NCI-H1436 treated with DMSO at 0.1 percent for 48 hours (cell line): ENCODE measurements at regions not wholly inside any gene's neighbourhood (a gene's known extent, or its start where the extent isn't known, plus 50 kb on each side); places are given as distances from the start of the nearest gene placed in this dataset.

Experiments used
- DNase-seq: peaks from one replicate; lab custom pipeline; 2025; lab: John Stamatoyannopoulos, UW

GRCh38 chr6:26312501-26313397 lies 52.2 kb upstream of the BTN3A2 start:
- no peak for DNase-seq
